ENCODE measurements at regions not wholly inside any gene's neighbourhood (a gene's known extent, or its start where the extent isn't known, plus 50 kb on each side); places are given as distances from the start of the nearest gene placed in this dataset.
A peak's percentile ranks its signal among the peaks of the same experiment; 100 is the strongest.

- no peak for DNase-seq (ENCODE audit: low spot score)
These were observed 96.4 kb upstream of the MYCBP2 start for GRCh38 chr13:77423296-77423695.

GRCh38 chr13:77422724-77423123 is 95.8 kb upstream of the MYCBP2 start:
- no peak for DNase-seq (ENCODE audit: low spot score)

- DNase-seq (ENCODE audit: low spot score) = no peak
These were observed 91.0 kb upstream of the MYCBP2 start for GRCh38 chr13:77417897-77418296.

GRCh38 chr13:77416666-77417212 is 89.8 kb upstream of the MYCBP2 start:
- DNase-seq (ENCODE audit: low spot score) = no peak

GRCh38 chr13:77415253-77416071 is 88.6 kb upstream of the MYCBP2 start:
- no peak for DNase-seq (ENCODE audit: low spot score)

- no peak for DNase-seq (ENCODE audit: low spot score)
These were observed 86.0 kb upstream of the MYCBP2 start for GRCh38 chr13:77412860-77413259.

- peak; percentile 63 for DNase-seq (ENCODE audit: low spot score)
These were observed 85.3 kb upstream of the MYCBP2 start for GRCh38 chr13:77412116-77412635.

- no peak for DNase-seq (ENCODE audit: low spot score)
These were observed 82.5 kb upstream of the MYCBP2 start for GRCh38 chr13:77409412-77409811.

- DNase-seq (ENCODE audit: low spot score) = no peak
These were observed 79.9 kb upstream of the MYCBP2 start for GRCh38 chr13:77406644-77407440.

- no peak for DNase-seq (ENCODE audit: low spot score)
These were observed 72.1 kb upstream of the MYCBP2 start for GRCh38 chr13:77398825-77399620.

- no peak for DNase-seq (ENCODE audit: low spot score)
These were observed 70.7 kb upstream of the MYCBP2 start for GRCh38 chr13:77397636-77398035.

- no peak for DNase-seq (ENCODE audit: low spot score)
These were observed 64.6 kb upstream of the MYCBP2 start for GRCh38 chr13:77391475-77391874.

GRCh38 chr13:77390391-77390790 is 63.5 kb upstream of the MYCBP2 start:
- no peak for DNase-seq (ENCODE audit: low spot score)

- DNase-seq (ENCODE audit: low spot score) = no peak
These were observed 62.7 kb upstream of the MYCBP2 start for GRCh38 chr13:77389625-77390000.

GRCh38 chr13:77388944-77389624 is 62.2 kb upstream of the MYCBP2 start:
- no peak for DNase-seq (ENCODE audit: low spot score)

- DNase-seq (ENCODE audit: low spot score) = no peak
These were observed 60.8 kb upstream of the MYCBP2 start for GRCh38 chr13:77387607-77388200.

GRCh38 chr13:77386880-77387606 is 60.1 kb upstream of the MYCBP2 start:
- no peak for DNase-seq (ENCODE audit: low spot score)

- no peak for DNase-seq (ENCODE audit: low spot score)
These were observed 59.2 kb upstream of the MYCBP2 start for GRCh38 chr13:77386046-77386445.

- DNase-seq (ENCODE audit: low spot score) = no peak
These were observed 58.1 kb upstream of the MYCBP2 start for GRCh38 chr13:77384999-77385398.

- DNase-seq (ENCODE audit: low spot score) = no peak
These were observed 56.2 kb upstream of the MYCBP2 start for GRCh38 chr13:77383097-77383496.

Data from D341Med (cell line).